Effector memory CD4-positive, alpha-beta T cell (primary cell): ENCODE measurements at regions not wholly inside any gene's neighbourhood (a gene's known extent, or its start where the extent isn't known, plus 50 kb on each side); places are given as distances from the start of the nearest gene placed in this dataset.
"Not testable (repeated sequence)": the region's sequence is repeated elsewhere in the genome, so short reads cannot be mapped to it uniquely, and the experiment has no call there.

Source experiments
- DNase-seq, 3 donors: peaks; one replicate each; pipeline ENCODE4 v3.0.0-alpha.2; 2020
- H3K27ac ChIP-seq: 2 replicates; pipeline ENCODE4 v1.7.0; 2013; ENCODE audit warnings: mild to moderate bottlenecking, low read length, moderate library complexity; ENCODE audit not compliant: insufficient read depth, poor library complexity, severe bottlenecking
- H3K27me3 ChIP-seq: replicated peaks from 2 replicates; pipeline ENCODE4 v1.7.0; 2013; ENCODE audit warnings: mild to moderate bottlenecking, low read length; ENCODE audit not compliant: insufficient read depth, control insufficient read depth, poor library complexity, severe bottlenecking
- H3K36me3 ChIP-seq: 2 replicates; pipeline ENCODE4 v1.7.0; 2013; ENCODE audit warnings: mild to moderate bottlenecking, low read length, moderate library complexity; ENCODE audit not compliant: control insufficient read depth, insufficient read depth
- H3K4me1 ChIP-seq: 2 replicates; pipeline ENCODE4 v1.7.0; 2013; ENCODE audit warnings: low read length, mild to moderate bottlenecking; ENCODE audit not compliant: control insufficient read depth, insufficient read depth, poor library complexity, severe bottlenecking
- H3K4me3 ChIP-seq: 2 replicates; pipeline ENCODE4 v1.7.0; 2013; ENCODE audit warnings: low read length, low read depth, mild to moderate bottlenecking; ENCODE audit not compliant: insufficient read depth, poor library complexity, severe bottlenecking
- H3K9me3 ChIP-seq: 2 replicates; pipeline ENCODE4 v1.7.0; 2013; ENCODE audit warnings: mild to moderate bottlenecking, low read length, moderate library complexity; ENCODE audit not compliant: control insufficient read depth

DNA sequence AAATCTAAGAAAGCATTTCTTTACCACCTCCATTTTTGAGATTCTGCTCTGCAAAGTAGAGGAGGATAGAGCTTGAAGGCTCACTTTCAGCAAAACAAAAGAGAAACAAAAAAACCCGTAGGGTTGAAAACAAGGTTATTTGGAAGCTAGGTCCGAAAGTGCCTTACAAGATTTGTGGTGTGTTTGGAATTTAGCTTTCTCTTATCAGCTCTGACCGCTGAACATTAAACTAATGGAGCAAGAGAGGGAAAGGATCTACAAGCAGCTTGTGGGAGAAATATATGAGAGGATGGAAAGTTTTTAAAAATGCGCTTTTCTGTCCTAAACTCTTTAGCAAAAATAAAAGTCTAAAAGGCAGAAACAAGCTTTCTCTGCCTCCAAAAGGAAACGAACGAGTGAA is 545.5 kb downstream of the NTRK3 start:
- Histone ChIP-seq H3K4me3 (no peak overlapping the region), H3K4me1 (no peaks in the 10 kb centered on the region), H3K36me3 (no peaks in the 10 kb centered on the region), H3K27me3 (no peaks in the 10 kb centered on the region), H3K9me3 (no peaks in the 10 kb centered on the region), H3K27ac (no peak overlapping the region)
- no peak for DNase-seq

DNA sequence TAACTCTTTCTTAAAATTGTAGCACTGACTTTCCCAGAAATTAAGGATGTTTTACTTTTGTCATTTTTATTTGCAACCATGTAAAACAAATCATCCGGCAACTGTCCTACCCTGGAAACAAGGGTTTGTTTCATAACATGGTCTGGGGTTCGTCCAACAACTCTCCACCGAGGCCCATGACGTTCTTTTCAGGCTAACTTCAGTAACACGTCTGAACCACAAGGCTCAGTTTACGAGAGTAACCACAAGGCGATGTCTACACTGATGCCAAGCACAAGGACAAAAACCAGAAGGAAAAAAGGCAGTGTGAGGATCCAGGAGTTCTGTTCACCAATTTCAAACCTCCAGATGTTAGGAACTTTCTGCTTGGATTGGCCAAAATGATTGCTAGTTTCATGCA is 546.1 kb downstream of the NTRK3 start:
- Histone ChIP-seq H3K27me3 (no peaks in the 10 kb centered on the region), H3K9me3 (no peaks in the 10 kb centered on the region), H3K27ac (no peak overlapping the region), H3K4me1 (no peaks in the 10 kb centered on the region), H3K4me3 (no peak overlapping the region), H3K36me3 (no peaks in the 10 kb centered on the region)
- DNase-seq = no peak

GRCh38 chr15:87707566-87708130 is 548.9 kb downstream of the NTRK3 start:
- Histone ChIP-seq H3K4me1 (no peaks in the 10 kb centered on the region), H3K27me3 (no peaks in the 10 kb centered on the region), H3K36me3 (no peaks in the 10 kb centered on the region), H3K9me3 (no peaks in the 10 kb centered on the region), H3K27ac (no peak overlapping the region), H3K4me3 (no peak overlapping the region)
- no peak for DNase-seq

- Histone ChIP-seq H3K4me3 (no peak overlapping the region), H3K4me1 (no peaks in the 10 kb centered on the region), H3K27me3 (no peaks in the 10 kb centered on the region), H3K9me3 (no peaks in the 10 kb centered on the region), H3K27ac (no peak overlapping the region), H3K36me3 (no peaks in the 10 kb centered on the region)
- no peak for DNase-seq
Observed at GRCh38 chr15:87707071-87707470, 549.5 kb downstream of the NTRK3 start.

- DNase-seq = no peak
- Histone ChIP-seq H3K9me3 (no peaks in the 10 kb centered on the region), H3K27me3 (no peaks in the 10 kb centered on the region), H3K4me3 (no peak overlapping the region), H3K36me3 (no peaks in the 10 kb centered on the region), H3K4me1 (no peaks in the 10 kb centered on the region), H3K27ac (no peak overlapping the region)
Observed at GRCh38 chr15:87706001-87706400, 550.5 kb downstream of the NTRK3 start.

DNA sequence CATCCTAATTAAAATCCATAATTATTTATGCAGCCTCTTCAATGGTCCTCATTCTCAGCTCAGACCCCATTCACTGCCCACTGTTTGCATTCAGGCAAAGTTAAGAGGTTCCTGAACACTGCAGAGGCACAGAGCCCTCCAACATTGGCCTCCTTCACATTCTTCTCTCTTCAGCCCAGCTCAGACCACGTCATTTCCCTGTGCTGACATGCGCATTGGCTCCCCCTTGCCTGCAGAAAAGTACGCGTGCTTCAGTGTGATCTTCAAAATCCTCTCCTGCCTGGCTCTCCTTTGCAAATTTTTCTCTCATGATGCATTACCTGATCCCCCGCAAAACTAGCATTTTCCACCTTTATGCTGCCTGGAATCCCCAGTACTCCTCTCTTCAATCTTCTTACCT is 552.3 kb downstream of the NTRK3 start:
- Histone ChIP-seq H3K36me3 (no peaks in the 10 kb centered on the region), H3K4me3 (no peak overlapping the region), H3K9me3 (no peaks in the 10 kb centered on the region), H3K27me3 (no peaks in the 10 kb centered on the region), H3K4me1 (no peaks in the 10 kb centered on the region), H3K27ac (no peak overlapping the region)
- DNase-seq = no peak

GRCh38 chr15:87703327-87704111 is 553.0 kb downstream of the NTRK3 start:
- H3K4me3 ChIP-seq = no peak overlapping the region
- no peaks in the 10 kb centered on the region for H3K4me1 ChIP-seq
- H3K27me3 ChIP-seq = no peaks in the 10 kb centered on the region
- no peaks in the 10 kb centered on the region for H3K36me3 ChIP-seq
- DNase-seq = no peak
- no peak overlapping the region for H3K27ac ChIP-seq
- H3K9me3 ChIP-seq = no peaks in the 10 kb centered on the region

DNA sequence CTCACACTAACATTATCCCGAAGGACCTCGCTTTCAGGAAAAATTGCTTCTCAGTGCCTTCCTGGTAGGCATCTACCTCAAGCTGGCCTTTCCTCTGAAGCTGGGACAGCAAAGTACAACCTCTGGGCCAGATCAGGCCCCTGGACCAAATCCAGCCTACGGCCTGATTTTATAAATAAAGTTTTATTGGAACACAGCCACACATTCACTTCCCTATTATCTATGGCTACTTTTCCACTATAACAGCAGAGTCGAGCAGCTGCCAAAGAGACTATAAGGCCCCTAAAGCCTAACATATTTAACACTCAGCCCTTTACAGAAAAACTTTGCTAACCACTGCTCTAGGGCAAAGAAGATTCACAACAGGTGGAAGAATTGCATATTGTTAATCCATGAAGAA is 554.3 kb downstream of the NTRK3 start:
- no peaks in the 10 kb centered on the region for H3K27me3 ChIP-seq
- no peaks in the 10 kb centered on the region for H3K36me3 ChIP-seq
- no peaks in the 10 kb centered on the region for H3K9me3 ChIP-seq
- H3K4me1 ChIP-seq = no peaks in the 10 kb centered on the region
- DNase-seq = no peak
- no peak overlapping the region for H3K4me3 ChIP-seq
- no peak overlapping the region for H3K27ac ChIP-seq

DNA sequence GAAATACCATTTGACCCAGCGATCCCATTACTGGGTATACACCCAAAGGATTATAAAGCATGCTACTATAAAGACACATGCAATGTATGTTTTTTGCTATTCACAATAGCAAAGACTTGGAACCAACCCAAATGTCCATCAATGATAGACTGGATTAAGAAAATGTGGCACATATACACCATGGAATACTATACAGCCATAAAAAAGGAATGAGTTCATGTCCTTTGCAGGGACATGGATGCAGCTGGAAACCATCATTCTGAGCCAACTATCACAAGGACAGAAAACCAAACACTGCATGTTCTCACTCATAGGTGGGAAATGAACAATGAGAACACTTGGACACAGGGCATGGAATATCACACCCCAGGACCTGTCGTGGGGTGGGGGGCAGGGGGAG is 558.1 kb downstream of the NTRK3 start:
- not testable (repeated sequence) for H3K36me3 ChIP-seq, DNase-seq, H3K9me3 ChIP-seq, H3K27me3 ChIP-seq, H3K27ac ChIP-seq, H3K4me3 ChIP-seq, H3K4me1 ChIP-seq

DNA sequence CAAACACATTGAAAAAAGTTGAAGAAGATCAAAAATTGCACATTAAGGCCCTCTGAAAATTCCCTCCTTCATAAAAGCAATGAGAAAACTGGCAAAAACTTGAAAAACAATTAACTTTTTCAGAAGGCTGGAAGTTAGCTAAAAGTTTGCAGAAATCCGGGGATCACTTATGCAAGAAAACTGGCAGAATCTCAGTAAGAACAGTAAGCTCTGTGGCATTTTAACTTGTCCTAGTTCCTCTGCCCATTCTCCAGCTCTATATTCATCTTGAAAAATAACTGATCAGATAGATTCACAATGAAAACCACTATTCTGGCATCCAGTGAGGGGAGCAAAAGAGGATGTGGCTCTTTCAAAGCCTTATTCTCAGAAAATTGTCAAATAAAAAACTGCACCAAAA is 566.8 kb downstream of the NTRK3 start:
- Histone ChIP-seq H3K36me3 (no peaks in the 10 kb centered on the region), H3K4me1 (no peaks in the 10 kb centered on the region), H3K9me3 (no peaks in the 10 kb centered on the region), H3K4me3 (no peak overlapping the region), H3K27me3 (no peaks in the 10 kb centered on the region), H3K27ac (no peak overlapping the region)
- no peak for DNase-seq
